HG03039 (cell line): ENCODE measurements at regions not wholly inside any gene's neighbourhood (a gene's known extent, or its start where the extent isn't known, plus 50 kb on each side); places are given as distances from the start of the nearest gene placed in this dataset.
"Not testable (repeated sequence)": the region's sequence is repeated elsewhere in the genome, so short reads cannot be mapped to it uniquely, and the experiment has no call there.

Experiments
- ATAC-seq: cut with Tn5 transposase; IDR thresholded peaks from one replicate; pipeline ENCODE4 v1.9.1; 2021; ENCODE audit warnings: mild to moderate bottlenecking, moderate library complexity; ENCODE audit not compliant: unreplicated experiment

DNA sequence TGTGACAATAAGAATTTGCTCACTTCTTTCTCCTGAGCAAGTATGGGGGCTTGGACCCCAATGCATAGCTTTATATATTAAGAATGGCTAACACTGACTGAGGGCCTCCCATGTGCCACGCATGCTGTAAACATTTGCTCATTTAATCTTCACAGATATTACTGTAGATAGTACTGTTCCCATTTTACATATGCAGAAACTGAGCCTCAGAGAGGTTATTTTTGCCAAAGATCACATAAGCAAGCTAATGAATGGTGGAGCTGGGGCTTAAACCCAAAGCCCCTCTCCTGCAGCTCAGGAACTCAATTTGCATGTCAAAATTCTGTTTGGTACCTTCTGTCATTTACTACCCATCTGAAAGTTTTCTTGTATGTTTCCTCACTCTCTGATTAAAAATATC is 163.5 kb upstream of the NFIA start:
- no peak for ATAC-seq

- no peak for ATAC-seq
Measured at GRCh38 chr1:60916906-60917305, 165.5 kb upstream of the NFIA start.

DNA sequence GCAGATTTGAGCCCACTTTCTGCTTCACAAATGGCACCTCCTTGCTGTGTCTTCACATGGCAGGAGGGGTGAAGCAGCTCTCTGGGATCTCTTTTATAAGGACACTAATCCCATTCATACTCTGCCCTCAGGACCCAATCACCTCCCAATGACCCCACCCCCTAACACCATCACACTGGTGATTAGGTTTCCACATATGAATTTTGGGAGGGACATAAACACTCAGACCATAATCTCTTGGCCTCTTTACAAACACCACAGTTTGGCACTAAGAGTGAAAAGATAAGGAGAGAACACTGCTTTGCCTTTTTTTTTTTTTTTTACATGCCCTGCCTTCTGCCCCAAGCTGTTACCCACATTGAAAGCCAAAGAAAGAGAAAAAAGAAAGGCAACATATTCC is 166.2 kb upstream of the NFIA start:
- no peak for ATAC-seq

- no peak for ATAC-seq
Measured at GRCh38 chr1:60915441-60915840, 166.9 kb upstream of the NFIA start.

DNA sequence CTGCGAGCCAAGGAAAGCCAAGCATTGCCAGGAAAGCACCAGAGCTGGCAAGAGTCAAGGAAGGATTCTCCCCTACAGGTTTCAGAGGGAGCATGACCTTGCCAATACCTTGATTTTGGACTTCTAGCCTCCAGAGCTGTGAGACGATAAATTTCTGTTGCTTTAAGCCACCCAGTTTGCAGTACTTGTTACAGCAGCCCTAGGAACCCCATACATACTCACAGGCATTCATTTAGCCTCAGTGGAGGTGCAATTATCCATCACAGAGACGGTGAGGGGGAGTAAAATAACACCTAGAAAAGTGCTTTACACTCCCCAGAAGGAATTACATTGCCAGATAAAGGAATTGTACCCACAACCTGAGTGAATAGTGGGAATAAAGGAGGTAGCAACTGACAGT is 167.4 kb upstream of the NFIA start:
- no peak for ATAC-seq

GRCh38 chr1:60913708-60914107 is 168.7 kb upstream of the NFIA start:
- not testable (repeated sequence) for ATAC-seq

DNA sequence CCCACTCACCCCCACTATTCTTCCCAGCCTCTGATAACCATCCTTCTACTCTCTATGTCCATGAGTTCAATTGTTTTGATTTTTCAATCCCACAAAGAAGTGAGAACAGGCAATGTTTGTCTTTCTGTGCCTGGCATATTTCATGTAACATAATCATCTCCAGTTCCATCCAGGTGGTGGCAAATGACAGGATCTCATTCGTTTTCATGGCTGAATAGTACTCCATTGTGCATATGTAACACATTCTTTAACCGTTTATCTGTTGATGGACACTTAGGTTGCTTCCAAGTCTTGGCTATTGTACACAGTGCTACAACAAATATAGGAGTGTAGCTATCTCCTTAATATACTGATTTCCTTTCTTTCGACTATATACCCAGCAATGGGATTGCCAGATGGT is 169.3 kb upstream of the NFIA start:
- ATAC-seq, result no peak

GRCh38 chr1:60911966-60912697 is 170.2 kb upstream of the NFIA start:
- ATAC-seq, result no peak

DNA sequence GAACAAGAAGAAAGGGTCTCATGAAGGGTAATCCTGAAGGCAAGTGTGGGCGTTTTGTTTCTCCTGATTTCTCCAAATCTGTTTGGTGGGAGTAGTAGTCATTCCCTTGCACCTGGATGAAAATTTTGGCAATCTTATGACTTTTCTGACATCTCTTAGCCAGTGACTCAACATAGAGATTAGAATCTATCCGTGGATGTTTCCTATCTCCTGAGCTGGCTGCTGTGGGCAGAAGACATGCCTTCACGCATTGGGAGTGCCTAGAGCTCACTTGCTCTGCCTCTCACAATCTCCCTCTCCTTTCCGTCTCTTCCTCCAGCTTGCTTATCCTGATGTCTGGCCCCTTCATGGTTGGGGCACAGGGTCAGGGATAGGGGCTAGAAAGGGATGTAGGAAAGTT is 174.2 kb upstream of the NFIA start:
- ATAC-seq, result no peak

- ATAC-seq, result no peak
Measured at GRCh38 chr1:60906526-60906925, 175.8 kb upstream of the NFIA start.

DNA sequence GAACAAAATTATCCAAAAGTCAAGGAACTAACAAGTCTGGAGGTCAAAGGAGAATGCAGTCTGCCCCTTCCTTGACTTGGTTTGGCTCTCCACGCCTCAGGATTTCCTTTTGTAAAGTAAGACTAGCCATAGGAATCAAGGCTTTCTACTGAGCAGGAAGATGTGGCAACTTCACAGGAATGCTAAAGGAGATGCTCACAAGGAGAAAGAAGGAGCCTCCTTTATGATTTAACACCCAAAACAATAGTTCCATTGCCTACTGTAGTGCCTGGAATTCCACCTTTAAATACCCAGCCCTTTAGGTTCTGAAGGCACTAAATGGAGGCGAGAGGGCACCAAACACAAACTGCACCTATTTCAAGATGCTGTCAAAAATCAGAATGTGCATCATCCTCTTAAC is 176.3 kb upstream of the NFIA start:
- no peak for ATAC-seq

DNA sequence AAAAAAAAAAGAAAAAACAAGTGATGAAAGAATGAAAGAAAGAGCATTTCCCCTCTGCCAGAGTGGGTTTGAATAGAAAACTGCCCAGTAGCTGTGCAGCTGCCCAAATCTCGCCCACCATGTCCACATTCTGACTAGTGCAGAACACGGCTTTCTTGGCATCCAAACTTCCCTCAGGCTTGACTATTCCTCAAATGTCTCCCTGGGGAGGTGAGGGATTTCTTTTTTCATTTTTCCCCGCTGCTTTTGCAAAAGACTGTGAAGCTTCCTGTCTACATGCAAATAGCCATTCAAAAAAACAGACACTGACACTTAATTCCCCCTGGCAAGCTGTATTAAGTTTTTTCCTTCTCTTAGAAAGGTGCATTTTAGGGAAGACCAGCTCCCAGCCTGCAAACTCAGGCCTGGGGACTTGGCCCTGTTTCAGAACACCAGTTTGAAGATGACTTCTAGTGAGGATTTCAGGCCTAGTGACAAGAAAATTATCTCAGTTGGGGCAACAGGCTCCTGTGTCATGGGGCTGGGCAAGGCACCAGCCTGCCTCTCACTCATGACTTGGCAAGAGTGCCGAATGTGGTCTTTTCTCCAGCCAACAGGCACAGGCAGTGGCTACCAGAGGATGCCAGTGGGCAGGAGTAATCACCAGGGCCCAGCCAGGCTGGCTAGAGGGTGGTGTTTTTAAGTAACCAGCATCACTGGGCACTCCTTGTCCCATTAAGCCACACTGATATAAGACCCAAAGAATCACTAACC is 178.1 kb upstream of the NFIA start:
- no peak for ATAC-seq

- ATAC-seq, result no peak
Measured at GRCh38 chr1:60903591-60903990, 178.8 kb upstream of the NFIA start.

- ATAC-seq, result no peak
Measured at GRCh38 chr1:60899464-60899863, 182.9 kb upstream of the NFIA start.

DNA sequence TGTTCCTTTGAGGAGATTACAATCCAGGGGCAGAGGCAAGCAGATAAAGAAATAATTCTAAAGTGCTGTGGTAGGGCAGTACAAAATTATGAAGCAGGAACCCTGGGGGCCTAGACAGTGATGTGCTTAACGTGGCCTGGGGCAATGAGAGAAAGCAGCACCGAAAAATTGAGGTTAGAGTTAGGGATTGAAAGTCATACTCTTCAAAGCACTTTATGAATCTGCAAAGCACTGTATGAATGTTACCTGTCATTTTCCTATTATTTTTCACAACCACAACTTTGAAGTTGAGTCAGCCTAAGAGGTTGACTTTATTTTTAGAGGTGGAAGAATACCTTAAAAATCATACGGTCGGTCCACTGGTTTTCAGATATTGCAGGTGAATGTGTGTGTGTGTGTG is 183.4 kb upstream of the NFIA start:
- ATAC-seq, result peak; percentile 79

DNA sequence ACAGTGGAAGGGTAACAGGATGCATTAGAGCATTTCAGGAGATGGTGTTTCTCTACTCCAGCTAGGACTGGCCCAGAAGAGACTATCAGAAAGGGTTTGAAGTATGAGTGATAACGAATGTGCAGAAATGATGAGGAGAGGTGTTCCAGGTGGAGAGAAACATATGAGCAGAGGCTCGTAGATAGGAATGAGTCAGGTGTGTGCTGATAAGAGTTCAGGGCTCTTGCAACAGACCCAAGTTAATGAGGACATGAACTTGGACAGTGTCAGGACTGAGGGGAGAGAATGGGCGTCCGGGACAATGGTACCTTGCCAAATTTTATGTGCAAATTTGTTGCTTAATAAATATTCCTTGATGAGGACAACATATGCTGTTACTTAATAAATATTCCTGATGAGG is 183.9 kb upstream of the NFIA start:
- ATAC-seq, result no peak

DNA sequence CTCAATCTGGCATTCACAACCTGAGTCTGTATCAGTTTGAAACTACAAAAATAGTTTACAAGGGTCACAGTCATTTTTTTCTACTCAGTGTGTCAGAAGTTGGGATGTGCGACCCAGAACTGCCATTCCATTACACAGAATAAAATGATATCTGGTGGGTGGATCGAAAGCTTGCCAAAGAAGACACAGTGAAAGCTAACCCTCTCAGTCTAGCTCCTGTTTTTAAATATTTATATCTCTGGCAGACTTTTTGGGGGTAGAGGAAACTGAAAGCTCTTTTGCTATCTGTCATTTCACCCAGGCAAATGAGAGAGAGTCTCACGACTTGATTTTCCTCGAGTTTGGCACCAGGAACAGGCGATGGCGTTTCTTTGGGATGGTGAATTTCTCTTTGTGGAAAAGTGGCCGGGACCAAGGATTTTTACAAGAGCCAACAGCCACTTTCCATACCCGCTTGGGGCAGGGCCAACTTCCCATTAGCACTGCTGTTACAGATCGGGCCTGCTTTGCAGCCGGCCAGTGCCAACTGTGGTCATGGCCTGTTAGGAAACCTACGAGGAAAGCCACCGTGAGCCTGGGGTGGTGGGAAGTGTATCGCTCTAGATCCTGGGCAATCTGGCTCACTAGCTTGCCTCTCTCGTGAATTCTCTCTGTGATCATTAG is 185.5 kb upstream of the NFIA start:
- ATAC-seq, result no peak

DNA sequence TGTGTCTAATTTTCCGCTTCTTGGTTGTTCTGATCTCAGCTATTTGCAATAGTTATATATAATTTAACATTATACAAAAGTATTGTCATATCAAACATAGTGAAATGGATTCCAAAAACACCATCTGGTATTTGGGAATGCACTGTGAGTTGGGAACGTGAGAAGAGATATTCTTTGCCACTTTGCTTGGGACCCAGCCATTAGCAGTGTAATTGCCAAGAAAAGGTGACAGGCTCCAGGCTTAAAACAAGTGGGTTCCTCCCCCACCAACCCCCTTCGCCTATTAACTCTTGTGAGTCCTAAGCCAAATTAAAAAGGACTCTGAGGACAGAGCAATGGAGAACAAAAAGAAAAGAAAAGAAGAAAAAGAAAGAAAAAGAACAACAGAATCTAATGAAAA is 186.7 kb upstream of the NFIA start:
- no peak for ATAC-seq

GRCh38 chr1:60895252-60895651 is 187.1 kb upstream of the NFIA start:
- ATAC-seq, result no peak

- ATAC-seq, result no peak
Measured at GRCh38 chr1:60894741-60895140, 187.6 kb upstream of the NFIA start.

DNA sequence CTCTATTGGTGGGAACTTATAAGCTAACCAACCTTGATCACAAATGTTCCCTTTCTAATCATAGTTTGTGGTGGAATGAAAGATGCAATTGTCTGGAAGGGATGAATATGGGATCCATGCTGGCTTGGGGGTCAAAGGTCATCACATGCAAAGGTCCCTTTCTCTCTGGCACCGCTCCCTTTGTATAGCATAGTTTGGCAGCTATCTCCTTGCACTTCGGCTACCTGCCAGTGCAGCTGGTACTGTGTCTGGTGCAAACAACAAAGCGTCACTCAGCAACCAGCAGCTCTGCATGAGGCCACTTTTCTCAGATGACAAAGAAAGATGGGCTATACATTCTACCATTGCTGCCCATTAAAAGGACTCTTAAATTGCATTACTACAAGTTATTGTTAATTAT is 188.2 kb upstream of the NFIA start:
- no peak for ATAC-seq
